ENCODE measurements at regions not wholly inside any gene's neighbourhood (a gene's known extent, or its start where the extent isn't known, plus 50 kb on each side); places are given as distances from the start of the nearest gene placed in this dataset.
"Not testable (repeated sequence)": the region's sequence is repeated elsewhere in the genome, so short reads cannot be mapped to it uniquely, and the experiment has no call there.

- H3K9me3 ChIP-seq (ENCODE audit: low read depth) = no peaks in the 10 kb centered on the region
These were observed 54.9 kb upstream of the PDE3B start for GRCh38 chr11:14588681-14589080.

GRCh38 chr11:14589421-14589820 is 54.2 kb upstream of the PDE3B start:
- Histone ChIP-seq H3K79me2 (no peaks in the 10 kb centered on the region), H3K27ac (no peak overlapping the region), H4K20me1 (ENCODE audit: insufficient read depth, poor library complexity, severe bottlenecking) (no peaks in the 10 kb centered on the region), H3K36me3 (replicated peaks; ENCODE audit: insufficient read depth, low read depth) (no peaks in the 10 kb centered on the region), H3K4me3 (no peak overlapping the region), H3K9me2 (replicated peaks; ENCODE audit: insufficient read depth) (no peaks in the 10 kb centered on the region), H3K4me2 (no peak overlapping the region), H2AFZ (no peak overlapping the region), H3K4me1 (ENCODE audit: insufficient read depth) (peaks cover 12% of the 10 kb centered on the region), H3K27me3 (no peaks in the 10 kb centered on the region), H3K9me3 (ENCODE audit: low read depth) (no peaks in the 10 kb centered on the region)
- TF ChIP-seq EZH2phosphoT487 (IDR thresholded peaks at IDR 0.05; ENCODE audit: low read depth, severe bottlenecking, unreplicated experiment) (no peak), CTCF (IDR thresholded peaks at IDR 0.05; ENCODE audit: poor library complexity) (no peak), EZH2 (IDR thresholded peaks at IDR 0.05; ENCODE audit: borderline replicate concordance) (no peak)
- WGBS (ENCODE audit: low lambda C conversion rate, missing lambda C conversion rate) = 78% methylated on average over 2 of the region's 2 CpGs
- no peak for DNase-seq (ENCODE audit: low spot score)

More at GRCh38 chr11:14588681-14589080, 54.9 kb upstream of the PDE3B start:
- no peaks in the 10 kb centered on the region for H4K20me1 ChIP-seq (ENCODE audit: insufficient read depth, poor library complexity, severe bottlenecking)
- no peaks in the 10 kb centered on the region for H3K9me2 ChIP-seq (replicated peaks; ENCODE audit: insufficient read depth)
- 95% methylated on average over 2 of the region's 2 CpGs for WGBS (ENCODE audit: low lambda C conversion rate, missing lambda C conversion rate)
- H3K27ac ChIP-seq = no peak overlapping the region
- no peak for DNase-seq (ENCODE audit: low spot score)
- H3K27me3 ChIP-seq = no peaks in the 10 kb centered on the region
- no peaks in the 10 kb centered on the region for H3K79me2 ChIP-seq
- peaks cover 18% of the 10 kb centered on the region for H3K4me1 ChIP-seq (ENCODE audit: insufficient read depth)
- no peaks in the 10 kb centered on the region for H3K36me3 ChIP-seq (replicated peaks; ENCODE audit: insufficient read depth, low read depth)
- no peak overlapping the region for H3K4me3 ChIP-seq
- H3K4me2 ChIP-seq = no peak overlapping the region
- TF ChIP-seq EZH2phosphoT487 (IDR thresholded peaks at IDR 0.05; ENCODE audit: low read depth, severe bottlenecking, unreplicated experiment) (no peak), EZH2 (IDR thresholded peaks at IDR 0.05; ENCODE audit: borderline replicate concordance) (no peak), CTCF (IDR thresholded peaks at IDR 0.05; ENCODE audit: poor library complexity) (no peak)
- H2AFZ ChIP-seq = no peak overlapping the region

- not testable (repeated sequence) for H2AFZ ChIP-seq; H3K4me2 ChIP-seq; H3K9me3 ChIP-seq (ENCODE audit: low read depth); H4K20me1 ChIP-seq (ENCODE audit: insufficient read depth, poor library complexity, severe bottlenecking); H3K79me2 ChIP-seq; H3K4me1 ChIP-seq (ENCODE audit: insufficient read depth); H3K4me3 ChIP-seq; H3K9me2 ChIP-seq (replicated peaks; ENCODE audit: insufficient read depth); H3K36me3 ChIP-seq (replicated peaks; ENCODE audit: insufficient read depth, low read depth); H3K27ac ChIP-seq; DNase-seq (ENCODE audit: low spot score); H3K27me3 ChIP-seq
- 98% methylated on average over 16 of the region's 19 CpGs for WGBS (ENCODE audit: low lambda C conversion rate, missing lambda C conversion rate)
These were observed 52.6 kb upstream of the PDE3B start for GRCh38 chr11:14591046-14591445.

GRCh38 chr11:14593671-14594070 is 49.9 kb upstream of the PDE3B start:
- 96% methylated on average over 2 of the region's 2 CpGs for WGBS (ENCODE audit: low lambda C conversion rate, missing lambda C conversion rate)
- Histone ChIP-seq H3K27ac (no peak overlapping the region), H3K4me1 (ENCODE audit: insufficient read depth) (no peaks in the 10 kb centered on the region), H3K9me3 (ENCODE audit: low read depth) (no peaks in the 10 kb centered on the region), H3K79me2 (no peaks in the 10 kb centered on the region), H3K4me2 (no peak overlapping the region), H3K4me3 (no peak overlapping the region), H3K27me3 (no peaks in the 10 kb centered on the region), H3K36me3 (replicated peaks; ENCODE audit: insufficient read depth, low read depth) (no peaks in the 10 kb centered on the region), H4K20me1 (ENCODE audit: insufficient read depth, poor library complexity, severe bottlenecking) (no peaks in the 10 kb centered on the region), H2AFZ (no peak overlapping the region), H3K9me2 (replicated peaks; ENCODE audit: insufficient read depth) (no peaks in the 10 kb centered on the region)
- no peak for TF ChIP-seq EZH2phosphoT487 (IDR thresholded peaks at IDR 0.05; ENCODE audit: low read depth, severe bottlenecking, unreplicated experiment)
- no peak for DNase-seq (ENCODE audit: low spot score)
